Upper lobe of right lung (tissue), 1 donor: ENCODE measurements at regions not wholly inside any gene's neighbourhood (a gene's known extent, or its start where the extent isn't known, plus 50 kb on each side); places are given as distances from the start of the nearest gene placed in this dataset.

Experiments used
- ATAC-seq: fragments of 200-7000 bp; cut with Tn5 transposase; one replicate; pipeline ENCODE4 v1.9.1; 2020; ENCODE audit warnings: mild to moderate bottlenecking, moderate library complexity
- DNase-seq: peaks from one replicate; pipeline ENCODE4 v3.0.0-alpha.2; 2020
- H3K27ac ChIP-seq: fragments of 200-600 bp; one replicate; pipeline ENCODE4 v1.8.0; 2022
- H3K27me3 ChIP-seq: fragments of 200-600 bp; one replicate; pipeline ENCODE4 v1.8.0; 2022; ENCODE audit warnings: mild to moderate bottlenecking
- H3K36me3 ChIP-seq: fragments of 200-600 bp; one replicate; pipeline ENCODE4 v1.8.0; 2022
- H3K4me1 ChIP-seq: fragments of 200-600 bp; one replicate; pipeline ENCODE4 v1.8.0; 2022
- H3K4me3 ChIP-seq: fragments of 200-600 bp; one replicate; pipeline ENCODE4 v1.8.0; 2022; ENCODE audit warnings: mild to moderate bottlenecking
- H3K9me3 ChIP-seq: fragments of 200-600 bp; one replicate; pipeline ENCODE4 v1.8.0; 2022
- CTCF ChIP-seq: fragments of 200-600 bp; IDR thresholded peaks from one replicate; pipeline ENCODE4 v1.8.0; 2022; ENCODE audit warnings: antibody characterized with exemption
- intact Hi-C: fragments of 100-400 bp; cut with DNase I; formaldehyde crosslinking; loops from one replicate; pipeline ENCODE4 v1.11.0; 2022
- donor health status: DM: no; HTN: yes; CAD: no; lungs with severe emphysema.

GRCh38 chr12:42981379-42981778 is 391.8 kb upstream of the PRICKLE1 start:
- H3K4me1 ChIP-seq, result no peaks in the 10 kb centered on the region
- no peaks in the 10 kb centered on the region for H3K27me3 ChIP-seq
- intact Hi-C loops, result no loop called here
- no peaks in the 10 kb centered on the region for H3K9me3 ChIP-seq
- no peak for TF ChIP-seq CTCF
- H3K36me3 ChIP-seq, result no peaks in the 10 kb centered on the region
- no peak overlapping the region for H3K4me3 ChIP-seq
- H3K27ac ChIP-seq, result no peak overlapping the region
- ATAC-seq (no peak), DNase-seq (no peak)

- Histone ChIP-seq H3K36me3 (no peaks in the 10 kb centered on the region), H3K27ac (no peak overlapping the region), H3K27me3 (no peaks in the 10 kb centered on the region), H3K4me1 (no peaks in the 10 kb centered on the region), H3K9me3 (no peaks in the 10 kb centered on the region), H3K4me3 (no peak overlapping the region)
- TF ChIP-seq CTCF, result no peak
- DNase-seq, result no peak
- intact Hi-C loops, result no loop called here
- no peak for ATAC-seq
Observed at GRCh38 chr12:42980441-42980840, 390.9 kb upstream of the PRICKLE1 start.

GRCh38 chr12:42979746-42980145 is 390.2 kb upstream of the PRICKLE1 start:
- intact Hi-C loops, result no loop called here
- Histone ChIP-seq H3K27me3 (no peaks in the 10 kb centered on the region), H3K9me3 (no peaks in the 10 kb centered on the region), H3K4me1 (no peaks in the 10 kb centered on the region), H3K27ac (no peak overlapping the region), H3K4me3 (no peak overlapping the region), H3K36me3 (no peaks in the 10 kb centered on the region)
- no peak for DNase-seq
- ATAC-seq, result no peak
- no peak for TF ChIP-seq CTCF

GRCh38 chr12:42978708-42979107 is 389.2 kb upstream of the PRICKLE1 start:
- H3K4me3 ChIP-seq, result no peak overlapping the region
- H3K36me3 ChIP-seq, result no peaks in the 10 kb centered on the region
- intact Hi-C loops, result no loop called here
- TF ChIP-seq CTCF, result no peak
- no peak overlapping the region for H3K27ac ChIP-seq
- ATAC-seq, result no peak
- H3K9me3 ChIP-seq, result no peaks in the 10 kb centered on the region
- no peaks in the 10 kb centered on the region for H3K4me1 ChIP-seq
- no peak for DNase-seq
- no peaks in the 10 kb centered on the region for H3K27me3 ChIP-seq

- intact Hi-C loops, result no loop called here
- no peak for ATAC-seq
- Histone ChIP-seq H3K9me3 (no peaks in the 10 kb centered on the region), H3K4me1 (no peaks in the 10 kb centered on the region), H3K36me3 (no peaks in the 10 kb centered on the region), H3K27me3 (no peaks in the 10 kb centered on the region), H3K27ac (no peak overlapping the region), H3K4me3 (no peak overlapping the region)
- TF ChIP-seq CTCF, result no peak
- DNase-seq, result no peak
Observed at GRCh38 chr12:42977451-42978230, 388.1 kb upstream of the PRICKLE1 start.

GRCh38 chr12:42976620-42977019 is 387.1 kb upstream of the PRICKLE1 start:
- no peak for TF ChIP-seq CTCF

More at GRCh38 chr12:42976620-42977019, 387.1 kb upstream of the PRICKLE1 start:
- DNase-seq (no peak), ATAC-seq (no peak)
- Histone ChIP-seq H3K4me3 (no peak overlapping the region), H3K36me3 (no peaks in the 10 kb centered on the region), H3K4me1 (no peaks in the 10 kb centered on the region), H3K9me3 (no peaks in the 10 kb centered on the region), H3K27me3 (no peaks in the 10 kb centered on the region), H3K27ac (no peak overlapping the region)
- intact Hi-C loops, result no loop called here
